ENCODE measurements at regions not wholly inside any gene's neighbourhood (a gene's known extent, or its start where the extent isn't known, plus 50 kb on each side); places are given as distances from the start of the nearest gene placed in this dataset.
"Not testable (repeated sequence)": the region's sequence is repeated elsewhere in the genome, so short reads cannot be mapped to it uniquely, and the experiment has no call there.

- DNase-seq (ENCODE audit: low spot score) = no peak
- H3K27me3 ChIP-seq (ENCODE audit: insufficient read depth, poor library complexity, severe bottlenecking) = no peaks in the 10 kb centered on the region
- no peak for TF ChIP-seq CTCF (IDR thresholded peaks at IDR 0.05; ENCODE audit: poor library complexity, severe bottlenecking)
- H3K4me1 ChIP-seq (ENCODE audit: insufficient read depth, poor library complexity, severe bottlenecking) = no peaks in the 10 kb centered on the region
- no peak for ATAC-seq (ENCODE audit: low read depth)
- no peak overlapping the region for H3K27ac ChIP-seq (ENCODE audit: poor library complexity, severe bottlenecking)
- no peaks in the 10 kb centered on the region for H3K9me3 ChIP-seq (ENCODE audit: severe bottlenecking)
- H3K36me3 ChIP-seq (ENCODE audit: low read depth) = no peaks in the 10 kb centered on the region
- H3K4me3 ChIP-seq (ENCODE audit: severe bottlenecking) = no peak overlapping the region
These were observed 1455.7 kb upstream of the CELF2 start for GRCh38 chr10:9561821-9562505.

GRCh38 chr10:9577746-9578145, 1439.9 kb upstream of the CELF2 start:
- TF ChIP-seq CTCF (IDR thresholded peaks at IDR 0.05; ENCODE audit: poor library complexity, severe bottlenecking) = no peak
- Histone ChIP-seq H3K27me3 (ENCODE audit: insufficient read depth, poor library complexity, severe bottlenecking) (no peaks in the 10 kb centered on the region), H3K4me1 (ENCODE audit: insufficient read depth, poor library complexity, severe bottlenecking) (no peaks in the 10 kb centered on the region), H3K27ac (ENCODE audit: poor library complexity, severe bottlenecking) (no peak overlapping the region), H3K36me3 (ENCODE audit: low read depth) (no peaks in the 10 kb centered on the region), H3K4me3 (ENCODE audit: severe bottlenecking) (no peak overlapping the region), H3K9me3 (ENCODE audit: severe bottlenecking) (no peaks in the 10 kb centered on the region)
- ATAC-seq (ENCODE audit: low read depth) = no peak
- DNase-seq (ENCODE audit: low spot score) = no peak

- DNase-seq (ENCODE audit: low spot score) = no peak
- Histone ChIP-seq H3K4me3 (ENCODE audit: severe bottlenecking) (no peak overlapping the region), H3K9me3 (ENCODE audit: severe bottlenecking) (no peaks in the 10 kb centered on the region), H3K27me3 (ENCODE audit: insufficient read depth, poor library complexity, severe bottlenecking) (no peaks in the 10 kb centered on the region), H3K36me3 (ENCODE audit: low read depth) (no peaks in the 10 kb centered on the region), H3K27ac (ENCODE audit: poor library complexity, severe bottlenecking) (no peak overlapping the region), H3K4me1 (ENCODE audit: insufficient read depth, poor library complexity, severe bottlenecking) (no peaks in the 10 kb centered on the region)
- peak; percentile 71; the same call in 2 of the 3 replicates for ATAC-seq (ENCODE audit: low read depth)
- TF ChIP-seq CTCF (IDR thresholded peaks at IDR 0.05; ENCODE audit: poor library complexity, severe bottlenecking) = no peak
These were observed 1438.5 kb upstream of the CELF2 start for GRCh38 chr10:9579110-9579705.

GRCh38 chr10:9582803-9583202, 1434.9 kb upstream of the CELF2 start:
- not testable (repeated sequence) for H3K27ac ChIP-seq (ENCODE audit: poor library complexity, severe bottlenecking); H3K4me3 ChIP-seq (ENCODE audit: severe bottlenecking); ATAC-seq (ENCODE audit: low read depth); H3K27me3 ChIP-seq (ENCODE audit: insufficient read depth, poor library complexity, severe bottlenecking); DNase-seq (ENCODE audit: low spot score); H3K9me3 ChIP-seq (ENCODE audit: severe bottlenecking); H3K4me1 ChIP-seq (ENCODE audit: insufficient read depth, poor library complexity, severe bottlenecking); H3K36me3 ChIP-seq (ENCODE audit: low read depth)

GRCh38 chr10:9596368-9596920, 1421.2 kb upstream of the CELF2 start:
- ATAC-seq (ENCODE audit: low read depth) (peak; percentile 93), DNase-seq (ENCODE audit: low spot score) (no peak)
- no peak for TF ChIP-seq CTCF (IDR thresholded peaks at IDR 0.05; ENCODE audit: poor library complexity, severe bottlenecking)
- Histone ChIP-seq H3K4me3 (ENCODE audit: severe bottlenecking) (no peak overlapping the region), H3K27me3 (ENCODE audit: insufficient read depth, poor library complexity, severe bottlenecking) (no peaks in the 10 kb centered on the region), H3K27ac (ENCODE audit: poor library complexity, severe bottlenecking) (no peak overlapping the region), H3K4me1 (ENCODE audit: insufficient read depth, poor library complexity, severe bottlenecking) (peaks cover 3% of the 10 kb centered on the region), H3K9me3 (ENCODE audit: severe bottlenecking) (no peaks in the 10 kb centered on the region), H3K36me3 (ENCODE audit: low read depth) (no peaks in the 10 kb centered on the region)

Data from RWPE2 (cell line).